HL-60/S4 (cell line): ENCODE measurements at regions not wholly inside any gene's neighbourhood (a gene's known extent, or its start where the extent isn't known, plus 50 kb on each side); places are given as distances from the start of the nearest gene placed in this dataset.

Source experiments
- in situ Hi-C: fragments of 300-500 bp; cut with MboI; formaldehyde crosslinking; loops from 2 replicates; pipeline ENCODE4 v1.14.3; 2022; ENCODE audit warnings: low sequenced_read_pairs

DNA sequence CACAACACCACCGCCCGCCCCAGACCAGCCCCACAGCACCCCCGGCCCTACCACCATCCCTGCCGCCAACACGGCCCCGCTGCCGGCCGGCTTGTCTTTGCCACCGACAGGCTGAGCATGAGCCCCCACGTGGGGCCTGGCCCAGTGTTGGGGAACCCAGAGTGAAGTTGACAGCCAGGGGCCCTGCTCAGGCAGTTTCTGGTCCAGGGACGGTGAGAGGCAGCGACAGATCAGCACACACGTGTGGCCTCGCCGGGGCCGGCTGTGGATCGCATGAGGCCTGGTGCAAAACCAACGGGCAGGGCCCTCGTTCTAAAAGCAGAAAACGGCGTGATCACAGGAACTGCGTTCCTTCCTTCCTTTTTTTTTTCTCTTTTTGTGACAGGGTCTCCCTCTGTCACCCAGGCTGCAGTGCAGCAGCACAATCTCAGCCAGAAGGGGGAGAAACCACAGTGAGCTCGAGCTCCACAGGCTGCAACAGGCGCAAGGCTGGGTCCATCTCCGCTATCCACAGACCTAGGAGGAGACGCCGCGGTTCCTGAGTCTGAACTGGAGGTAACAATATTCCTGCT, 50.5 kb upstream of the FBRSL1 start:
- in situ Hi-C loops: loop anchor here (10.0 kb wide), 1 partner anchor 115 kb away; no protein-coding TSS in a partner anchor

DNA sequence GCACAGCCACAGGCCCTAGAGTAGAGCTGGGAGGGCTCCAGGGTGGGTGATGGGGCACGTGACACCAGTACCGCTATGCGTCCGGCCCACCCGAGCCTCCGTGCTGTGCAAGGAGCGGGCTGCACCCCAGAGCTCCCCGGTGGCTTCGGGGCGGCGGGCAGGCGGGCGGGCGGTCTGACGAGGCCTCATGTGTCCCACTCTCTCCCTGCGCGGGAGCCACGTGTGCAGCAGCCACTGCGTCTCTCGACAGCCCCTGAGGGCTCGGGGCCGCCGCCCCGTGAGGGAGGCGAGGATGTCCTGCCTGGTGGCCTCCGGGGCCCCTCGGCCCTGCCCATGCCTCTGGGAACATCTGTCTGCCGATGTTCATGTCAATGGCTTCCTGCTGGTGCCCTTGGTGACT, 51.2 kb upstream of the FBRSL1 start:
- in situ Hi-C loops: loop anchor here (10.0 kb wide), 1 partner anchor 116 kb away; no protein-coding TSS in a partner anchor

DNA sequence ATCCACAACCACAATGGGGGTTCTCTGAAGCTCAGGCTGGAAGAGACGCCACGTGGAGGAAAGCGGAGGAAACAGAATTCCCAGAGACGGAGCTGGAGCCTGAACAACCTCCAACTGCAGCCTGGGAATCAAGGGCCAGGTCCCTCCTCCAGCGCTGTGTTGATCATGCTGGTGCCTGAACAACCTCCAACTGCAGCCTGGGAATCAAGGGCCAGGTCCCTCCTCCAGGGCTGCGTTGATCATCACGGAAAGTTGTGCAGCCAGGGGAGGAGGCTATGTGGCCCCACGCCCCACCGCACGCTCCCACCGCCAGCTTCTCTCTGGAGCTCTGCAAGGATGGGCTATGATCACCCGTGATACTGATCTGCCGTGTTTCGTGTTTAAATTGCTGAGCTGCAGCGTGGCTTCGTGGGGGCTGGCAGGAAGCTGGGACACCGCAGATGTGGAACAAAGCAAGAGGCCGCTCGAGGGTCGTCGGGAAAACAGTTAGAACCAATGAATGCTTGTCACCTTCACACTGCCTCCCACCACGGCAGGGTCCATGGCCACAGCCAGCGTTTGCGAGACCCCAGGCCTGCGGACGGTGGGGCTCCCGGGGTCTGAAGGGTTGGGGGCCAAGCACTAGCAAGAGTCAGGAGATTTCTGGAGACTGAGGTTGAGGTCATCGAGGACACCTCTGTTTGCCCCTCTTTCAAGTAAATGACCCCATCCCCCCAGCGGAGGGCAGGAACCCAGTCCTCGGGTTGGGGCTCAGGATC, 51.8 kb upstream of the FBRSL1 start:
- in situ Hi-C loops: loop anchor here (10.0 kb wide), 1 partner anchor 117 kb away; no protein-coding TSS in a partner anchor

DNA sequence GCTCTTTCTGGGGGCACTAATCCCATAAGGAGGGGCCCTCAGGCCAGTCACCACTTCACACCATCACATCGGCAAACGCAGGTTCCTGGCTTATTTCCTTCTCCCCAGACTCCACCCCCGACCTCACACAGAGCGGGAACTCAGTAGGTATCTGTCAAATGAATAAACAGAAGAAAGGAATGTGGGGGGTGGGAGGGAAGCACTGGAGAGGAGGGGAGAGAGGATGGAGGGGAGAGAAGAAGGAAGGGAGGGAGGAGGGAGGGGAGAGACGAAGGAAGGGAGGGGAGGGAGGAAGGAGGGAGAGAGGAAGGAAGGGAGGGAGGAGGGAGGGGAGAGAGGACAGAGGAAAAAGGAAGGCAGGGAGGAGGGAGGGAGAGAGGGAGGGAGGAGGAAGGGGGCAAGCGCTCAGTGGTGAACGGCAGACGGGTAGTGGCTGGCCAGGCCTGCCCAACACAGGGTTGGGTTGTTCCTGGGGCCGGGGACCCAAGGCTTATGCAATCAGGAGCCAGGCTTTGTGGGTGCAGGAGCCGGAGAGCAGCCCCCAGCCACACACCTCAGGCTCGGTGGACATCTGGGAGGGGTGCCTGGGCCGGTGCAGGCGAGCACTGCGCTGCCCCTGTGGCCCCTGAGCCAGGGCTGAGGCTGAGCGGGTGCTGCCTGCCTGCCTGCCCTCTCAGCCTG, 52.6 kb upstream of the FBRSL1 start:
- in situ Hi-C loops: loop anchor here (10.0 kb wide), 1 partner anchor 117 kb away; no protein-coding TSS in a partner anchor

DNA sequence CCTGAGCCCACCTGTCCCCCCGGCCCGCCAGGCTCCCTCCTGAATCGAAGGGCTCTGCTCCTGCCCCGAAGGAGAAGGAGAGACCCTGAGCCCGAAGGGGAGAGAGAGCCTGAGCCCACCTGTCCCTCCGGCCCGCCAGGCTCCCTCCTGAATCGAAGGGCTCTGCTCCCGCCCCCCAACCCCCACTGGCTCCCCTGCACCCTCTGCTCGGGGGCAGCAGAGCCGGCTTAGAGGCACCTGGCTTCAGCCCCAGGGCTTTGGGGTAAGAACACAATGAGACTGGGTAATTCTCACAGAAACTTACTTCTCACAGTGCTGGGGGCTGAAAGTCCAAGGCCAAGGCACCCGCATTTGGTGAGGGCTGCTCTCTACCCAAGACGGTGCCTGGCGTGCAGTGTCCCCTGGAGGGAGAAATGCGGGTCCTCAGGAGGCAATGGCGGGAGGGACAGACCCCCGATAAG, 53.1 kb upstream of the FBRSL1 start:
- in situ Hi-C loops: loop anchor here (10.0 kb wide), 1 partner anchor 118 kb away; no protein-coding TSS in a partner anchor

DNA sequence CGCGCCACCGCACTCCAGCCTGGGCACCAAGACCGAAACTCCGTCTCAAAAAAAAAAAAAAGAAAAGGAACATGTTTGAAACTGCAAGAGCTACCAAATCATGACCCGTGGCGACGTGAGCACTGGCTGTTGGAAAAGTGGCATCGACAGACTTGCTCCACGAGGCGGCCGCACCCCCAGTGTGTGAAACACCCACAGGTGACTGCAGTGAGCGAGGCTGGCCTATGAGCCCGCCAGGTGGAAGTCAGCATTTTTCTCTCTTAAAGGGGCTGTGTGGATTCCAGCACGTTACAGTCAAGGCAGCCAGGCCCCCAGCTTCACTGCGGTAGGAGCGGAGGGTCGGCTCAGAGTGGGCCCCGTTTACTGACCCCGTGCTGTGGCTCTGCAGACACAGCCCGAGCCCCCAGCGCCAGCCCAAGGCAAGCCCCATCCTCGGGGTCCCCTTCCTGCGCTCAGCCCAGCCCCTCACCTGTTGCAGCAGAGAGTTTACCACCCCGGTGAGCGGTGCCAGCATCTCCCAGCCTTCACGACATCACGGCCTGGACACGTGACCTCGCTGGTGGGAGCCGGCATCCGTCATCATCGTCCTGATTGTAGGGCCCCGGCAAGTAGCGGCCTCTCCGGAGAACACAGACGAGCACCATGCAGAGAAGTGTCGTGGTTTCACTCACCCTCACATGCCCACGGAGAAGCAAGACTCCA, 54.3 kb upstream of the FBRSL1 start:
- in situ Hi-C loops: loop anchor here (10.0 kb wide), 1 partner anchor 119 kb away; no protein-coding TSS in a partner anchor

DNA sequence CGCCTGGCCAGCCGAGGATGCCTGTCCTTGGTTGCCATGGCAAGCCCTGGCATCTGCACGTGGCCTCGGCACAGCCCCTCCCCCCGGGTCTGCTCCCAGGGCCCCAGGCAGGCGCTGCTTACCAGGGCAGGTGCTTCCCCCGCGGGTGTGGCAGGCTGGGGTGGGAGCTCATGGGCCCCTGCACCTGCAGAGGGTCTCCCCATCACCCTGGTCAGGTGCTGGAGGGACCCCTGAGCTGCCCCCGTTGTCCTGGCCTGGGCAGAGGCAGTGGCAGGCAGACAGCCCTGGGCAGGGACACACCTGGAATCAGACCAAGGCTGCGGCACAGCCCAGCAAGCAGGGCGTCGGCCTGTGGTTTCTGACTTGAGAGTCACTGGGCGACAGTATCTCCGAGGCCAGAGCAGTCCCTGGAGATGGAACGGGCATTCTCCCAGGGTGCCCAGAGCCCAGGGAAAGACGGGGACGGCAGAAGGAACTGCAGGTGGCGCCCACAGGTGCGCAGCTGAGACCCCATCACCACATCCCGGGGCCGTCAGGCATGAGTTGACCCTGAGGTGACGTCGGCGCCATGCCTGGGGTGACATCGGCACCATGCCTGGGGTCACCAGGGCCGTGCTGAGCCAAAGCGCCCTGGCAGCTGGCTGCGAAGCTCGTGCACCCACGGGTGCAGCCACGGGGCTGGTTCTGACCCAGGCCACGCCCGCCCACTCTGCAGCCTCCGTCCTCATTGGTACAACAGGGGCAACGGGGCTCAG, 56.1 kb upstream of the FBRSL1 start:
- in situ Hi-C loops: loop anchor here (10.0 kb wide), 1 partner anchor 121 kb away; no protein-coding TSS in a partner anchor

DNA sequence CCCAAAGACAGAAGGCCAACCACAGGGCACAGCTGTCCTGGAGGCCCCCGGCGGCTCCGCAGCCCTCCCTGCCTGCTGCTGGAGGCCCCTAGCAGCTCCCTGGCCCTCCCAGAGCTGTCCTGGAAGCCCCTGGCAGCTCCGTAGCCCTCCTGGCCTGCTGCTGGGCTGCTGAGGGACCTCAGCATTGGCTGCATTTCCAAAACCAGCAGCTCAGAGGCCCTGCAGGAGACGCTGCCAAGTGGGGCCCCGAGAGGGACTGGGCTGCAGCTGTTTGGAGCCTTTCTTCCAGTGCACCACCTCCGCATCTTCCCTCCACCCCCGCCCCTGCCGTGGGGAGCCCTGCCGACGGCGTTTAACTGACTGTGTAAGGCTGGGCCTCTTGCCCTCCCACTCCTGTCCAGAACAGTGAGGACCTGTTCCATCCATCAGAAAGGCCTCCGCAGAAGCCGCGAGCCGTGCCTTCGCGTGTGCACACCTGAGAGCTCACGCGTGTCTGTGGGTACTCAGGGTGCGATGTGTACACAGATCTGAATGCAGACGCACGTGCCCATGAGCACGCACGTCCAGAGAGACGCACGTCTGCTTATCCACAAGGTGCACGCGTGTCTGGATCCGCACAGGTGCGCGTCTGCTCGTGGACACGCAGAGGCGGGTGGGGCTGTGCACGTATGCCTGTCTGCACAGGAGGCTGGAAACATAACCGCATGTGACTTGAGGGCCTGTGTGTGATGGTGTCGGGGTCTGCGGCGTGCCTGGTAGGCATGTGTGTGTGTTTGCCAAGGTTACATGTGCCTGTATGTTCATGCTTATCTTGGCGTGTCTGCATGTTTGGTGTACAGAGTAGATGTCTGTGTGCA, 57.0 kb upstream of the FBRSL1 start:
- in situ Hi-C loops: loop anchor here (10.0 kb wide), 1 partner anchor 122 kb away; no protein-coding TSS in a partner anchor

DNA sequence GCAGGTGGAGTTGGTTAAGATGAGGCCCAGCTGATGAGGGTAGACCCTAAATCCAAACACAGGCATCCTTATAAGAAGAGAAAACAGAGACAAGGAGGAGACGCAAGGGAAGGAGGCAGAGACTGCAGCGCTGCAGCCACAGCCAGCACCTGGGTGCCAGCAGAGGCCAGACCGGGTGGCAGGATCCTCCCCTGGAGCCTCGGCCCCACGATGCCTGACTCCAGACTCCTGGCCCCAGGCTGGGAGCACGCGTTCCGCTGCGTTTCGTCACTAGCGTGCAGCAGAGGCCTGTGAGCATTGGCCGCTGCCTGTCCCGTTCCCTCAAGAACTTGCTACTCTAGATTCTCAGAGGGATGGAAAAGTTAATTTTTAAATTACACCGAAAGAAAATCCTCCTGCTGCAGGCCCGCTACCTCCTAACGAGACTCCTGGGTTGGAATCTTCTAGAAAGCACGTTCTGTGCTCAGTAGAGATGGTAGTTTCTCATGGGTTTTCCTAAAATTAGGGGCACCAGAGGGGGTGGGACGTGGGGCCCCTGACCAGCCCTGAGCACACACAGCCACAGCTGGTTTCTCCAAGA, 57.7 kb upstream of the FBRSL1 start:
- in situ Hi-C loops: loop anchor here (10.0 kb wide), 1 partner anchor 123 kb away; no protein-coding TSS in a partner anchor

DNA sequence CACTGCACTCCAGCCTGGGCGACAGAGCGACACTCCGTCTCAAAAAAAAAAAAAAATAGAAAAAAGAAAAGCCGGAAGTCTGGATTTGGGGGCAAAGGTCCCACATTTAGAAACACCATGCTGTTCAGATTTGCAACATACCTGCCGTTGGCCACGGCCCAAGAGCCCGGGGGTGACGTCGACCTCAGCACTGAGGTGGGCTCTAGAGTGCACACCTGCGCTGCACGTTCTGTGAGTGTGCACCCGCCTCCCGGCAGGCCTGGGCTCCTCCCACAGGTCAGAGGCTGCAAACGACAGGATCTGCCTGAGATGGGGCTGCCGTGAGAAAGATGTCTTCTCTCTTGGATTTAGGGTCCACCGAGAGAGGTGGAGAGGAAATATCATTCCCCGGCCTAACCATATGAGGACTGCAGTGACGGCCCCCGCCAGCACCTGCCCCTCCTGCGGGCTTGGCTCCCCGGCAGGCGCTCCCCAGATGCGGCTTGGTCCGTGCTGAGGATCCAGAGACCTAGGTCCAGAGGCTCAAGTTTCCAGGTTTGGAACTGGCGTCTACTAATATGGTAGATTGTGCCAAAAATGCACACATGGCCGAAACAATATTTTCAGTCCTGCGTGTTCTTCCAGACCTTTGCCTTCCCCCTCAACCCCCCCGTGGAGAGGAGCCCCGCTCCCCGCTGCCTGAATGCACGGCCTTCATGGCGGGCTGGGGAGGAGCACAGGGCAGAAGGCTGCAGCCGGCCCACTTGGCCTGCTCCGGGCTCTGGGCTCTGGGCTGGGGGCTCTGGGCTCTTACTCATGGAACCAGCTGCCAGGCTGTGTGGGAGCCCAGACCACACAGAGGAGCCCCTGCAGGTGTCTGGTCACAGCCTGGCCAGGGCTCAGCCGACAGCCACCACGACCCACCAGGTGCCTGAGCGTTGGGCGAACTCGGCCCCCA, 58.8 kb upstream of the FBRSL1 start:
- in situ Hi-C loops: loop anchor here (10.0 kb wide), 1 partner anchor 124 kb away; no protein-coding TSS in a partner anchor

DNA sequence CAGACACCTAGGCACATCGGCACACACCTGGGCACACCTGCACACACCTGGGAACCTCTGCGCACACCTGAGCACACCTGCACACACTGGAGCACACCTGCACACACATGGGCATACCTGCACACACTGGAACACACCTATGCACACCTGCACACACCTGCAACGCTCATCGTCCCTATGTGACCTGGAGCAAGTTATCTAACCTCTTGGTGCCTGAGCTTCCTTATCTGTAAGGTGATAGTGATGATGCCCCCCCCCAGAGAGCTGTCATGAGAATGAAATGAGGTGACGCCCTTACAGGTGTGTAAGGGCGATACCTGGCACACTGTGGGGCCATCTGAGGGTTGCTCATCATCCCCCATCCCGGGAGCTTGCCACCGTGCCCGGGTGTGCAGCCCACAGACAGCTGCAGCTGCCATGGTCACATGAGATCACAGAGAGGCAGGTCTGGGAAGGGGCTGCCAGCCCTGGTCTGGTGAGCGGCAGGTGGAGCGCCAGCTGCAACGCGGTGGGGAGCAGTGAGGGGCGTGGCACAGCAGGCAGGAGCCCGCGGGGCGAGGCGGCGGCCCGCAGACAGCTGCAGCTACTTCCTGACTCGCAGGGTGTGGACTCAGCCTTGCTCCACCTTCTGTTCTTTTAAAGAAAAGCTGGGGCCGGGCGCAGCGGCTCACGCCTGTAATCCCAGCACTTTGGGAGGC, 59.9 kb upstream of the FBRSL1 start:
- in situ Hi-C loops: loop anchor here (10.0 kb wide), 1 partner anchor 125 kb away; no protein-coding TSS in a partner anchor

DNA sequence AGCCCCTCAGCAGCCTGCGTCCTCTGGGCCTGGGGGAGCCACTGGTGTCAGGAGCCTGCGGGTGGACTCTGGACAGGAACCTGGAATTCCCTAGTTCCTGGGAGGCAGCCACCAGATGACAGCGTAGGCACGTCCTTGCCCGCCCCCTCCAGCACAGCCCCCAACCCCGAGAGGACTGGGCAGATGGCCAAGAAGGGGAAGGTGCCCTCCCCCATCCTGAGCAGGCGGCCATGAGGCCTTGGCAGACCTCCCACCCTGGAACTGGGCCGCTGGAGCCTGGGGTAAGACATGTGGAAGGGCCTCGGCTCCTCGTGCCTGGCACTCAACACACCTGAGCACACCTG, 60.4 kb upstream of the FBRSL1 start:
- in situ Hi-C loops: no loop called here

DNA sequence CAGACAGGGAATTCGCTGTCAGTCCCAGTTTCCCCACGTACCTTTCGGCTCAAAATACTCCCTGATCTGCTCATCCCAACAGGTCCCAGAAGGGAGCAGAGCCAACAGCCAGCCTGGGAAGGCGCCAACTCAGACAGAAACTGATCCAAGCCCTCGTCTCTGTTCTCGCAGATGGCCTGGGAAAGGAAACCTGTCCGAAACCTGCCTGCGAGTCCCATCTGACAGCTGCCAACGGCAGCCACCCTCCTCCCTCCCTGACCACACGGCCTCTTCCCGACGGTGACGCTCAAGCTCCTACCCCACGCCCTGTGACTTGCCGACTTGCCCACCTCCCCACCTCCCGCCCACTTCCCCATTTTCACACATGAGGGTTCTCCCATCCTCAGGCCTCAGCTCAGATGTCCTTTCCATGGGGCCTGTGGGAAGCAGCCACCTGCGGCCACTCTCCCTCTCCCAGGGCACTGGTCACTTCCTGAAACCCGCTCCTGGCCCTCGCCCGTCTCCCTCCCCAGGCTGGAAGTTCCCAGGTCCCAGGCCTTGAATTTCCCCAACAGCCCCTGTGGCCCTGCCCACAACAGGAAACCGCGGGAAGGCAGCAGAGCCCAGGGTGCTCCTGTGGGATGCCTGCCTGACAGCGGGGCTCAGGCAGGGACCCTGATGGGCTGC, 60.9 kb upstream of the FBRSL1 start:
- in situ Hi-C loops: no loop called here

DNA sequence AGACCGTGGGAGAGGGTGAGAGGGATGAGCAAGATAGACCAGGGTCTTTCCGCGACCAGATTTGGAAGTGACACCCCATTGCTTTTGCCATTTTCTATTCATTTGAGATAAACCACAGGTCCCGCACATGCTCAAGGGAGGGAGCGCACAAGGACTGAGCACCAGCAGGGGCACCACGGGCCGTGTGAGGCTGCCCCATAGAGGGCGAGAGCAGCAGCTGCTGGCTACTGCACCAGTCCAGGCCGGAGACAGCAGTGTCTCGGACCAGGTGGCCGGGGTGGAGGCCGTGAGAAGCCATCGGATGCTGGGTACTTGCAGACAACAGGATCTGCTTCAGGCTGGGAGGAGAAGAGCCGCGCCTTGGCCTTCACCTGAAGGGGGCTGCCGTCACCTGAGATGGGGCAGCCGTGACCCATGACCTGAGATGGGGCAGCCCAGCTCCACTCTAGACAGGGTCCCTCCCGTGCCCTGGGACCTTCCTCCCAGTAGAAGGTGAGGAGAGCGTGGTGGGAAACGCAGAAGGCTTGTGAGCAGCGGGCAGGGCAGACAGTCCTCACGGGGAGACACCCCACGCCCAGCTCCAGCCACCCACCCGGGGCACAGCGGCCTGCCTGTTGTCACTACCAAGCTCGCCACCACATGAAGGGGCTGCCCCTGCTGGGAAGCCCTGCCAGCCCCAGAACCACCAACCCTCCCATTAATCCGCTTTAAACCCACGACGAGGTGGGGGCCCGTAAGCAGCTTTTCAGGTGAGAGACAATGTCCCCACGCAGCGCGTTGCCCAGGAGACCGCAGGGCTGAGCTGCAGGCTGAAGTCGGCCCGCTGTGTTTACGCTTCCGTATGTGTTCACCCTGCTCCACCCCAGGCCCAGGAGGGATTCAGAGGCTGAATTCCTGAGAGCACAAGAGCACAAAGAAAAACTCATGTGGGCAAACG, 61.7 kb upstream of the FBRSL1 start:
- in situ Hi-C loops: no loop called here

DNA sequence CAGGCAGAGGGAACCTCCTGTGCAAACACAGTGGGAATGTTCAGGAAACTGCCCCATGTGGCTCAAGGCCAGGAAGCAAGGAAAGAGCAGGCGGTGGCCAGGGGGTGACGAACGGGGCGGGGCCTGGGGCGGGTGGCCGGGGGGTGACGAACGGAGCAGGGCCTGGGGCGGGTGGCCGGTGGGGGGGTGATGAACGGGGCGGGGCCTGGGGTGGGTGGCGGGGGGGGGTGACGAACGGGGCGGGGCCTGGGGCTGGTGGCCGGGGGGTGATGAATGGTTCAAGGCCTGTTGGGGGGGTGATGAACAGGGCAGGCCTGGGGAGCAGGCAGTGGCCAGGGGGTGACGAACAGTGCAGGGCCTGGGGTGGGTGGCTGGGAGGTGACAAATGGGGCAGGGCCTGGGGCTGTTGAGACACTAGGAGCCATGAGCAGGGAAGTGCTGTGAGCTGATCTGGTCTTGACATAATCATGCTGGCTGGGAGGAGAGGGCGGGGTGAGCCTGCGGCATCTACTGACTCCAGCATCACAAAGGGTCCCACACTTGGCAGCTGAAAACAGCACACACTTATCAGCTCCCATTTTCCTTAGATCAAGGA, 62.7 kb upstream of the FBRSL1 start:
- in situ Hi-C loops: no loop called here
